Stimulated activated CD4-positive, alpha-beta T cell treated with anti-CD3 and anti-CD28 coated beads, Interleukin-15, amount 100 ng/mL, for 24 hours (primary cell): ENCODE measurements at regions not wholly inside any gene's neighbourhood (a gene's known extent, or its start where the extent isn't known, plus 50 kb on each side); places are given as distances from the start of the nearest gene placed in this dataset.
"Not testable (repeated sequence)": the region's sequence is repeated elsewhere in the genome, so short reads cannot be mapped to it uniquely, and the experiment has no call there.

Experiments
- DNase-seq: peaks from one replicate; pipeline ENCODE4 v3.0.0-alpha.2; 2020

GRCh38 chr6:3617681-3618311, 133.7 kb downstream of the PXDC1 start:
- DNase-seq: no peak

GRCh38 chr6:3617192-3617631, 134.3 kb downstream of the PXDC1 start:
- no peak for DNase-seq

DNA sequence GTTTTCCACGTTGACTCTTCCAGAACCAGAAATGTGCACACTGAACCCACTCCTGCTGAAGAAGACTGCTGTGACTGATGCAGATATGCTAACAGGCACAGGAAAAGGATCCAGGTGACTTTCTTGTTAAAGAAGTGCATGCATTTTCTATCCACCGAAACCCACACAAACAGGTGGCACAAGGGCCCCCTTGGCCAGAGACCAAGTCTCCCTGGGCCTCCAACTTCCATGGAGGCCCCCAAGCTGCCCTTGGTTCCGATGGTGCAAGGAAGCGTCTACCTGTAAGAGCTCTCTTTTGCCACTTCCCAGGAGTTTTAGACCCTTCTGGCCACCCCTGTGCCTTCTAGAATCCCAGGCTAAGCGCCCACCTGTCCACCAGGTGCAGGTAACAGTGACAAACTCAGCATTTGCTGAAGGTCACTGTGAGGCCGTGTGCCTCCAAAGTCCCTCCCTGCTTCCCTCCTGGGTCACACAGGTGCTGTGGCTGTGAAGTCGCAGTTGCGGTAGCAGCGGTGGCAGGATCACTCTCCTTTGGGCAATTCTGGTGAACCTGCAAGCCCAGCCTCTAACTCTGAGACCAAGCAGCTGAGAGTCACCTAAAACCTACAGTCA, 134.8 kb downstream of the PXDC1 start:
- no peak for DNase-seq

- no peak for DNase-seq
Observed at GRCh38 chr6:3615391-3616380, 135.8 kb downstream of the PXDC1 start.

GRCh38 chr6:3614918-3615317, 136.6 kb downstream of the PXDC1 start:
- no peak for DNase-seq

DNA sequence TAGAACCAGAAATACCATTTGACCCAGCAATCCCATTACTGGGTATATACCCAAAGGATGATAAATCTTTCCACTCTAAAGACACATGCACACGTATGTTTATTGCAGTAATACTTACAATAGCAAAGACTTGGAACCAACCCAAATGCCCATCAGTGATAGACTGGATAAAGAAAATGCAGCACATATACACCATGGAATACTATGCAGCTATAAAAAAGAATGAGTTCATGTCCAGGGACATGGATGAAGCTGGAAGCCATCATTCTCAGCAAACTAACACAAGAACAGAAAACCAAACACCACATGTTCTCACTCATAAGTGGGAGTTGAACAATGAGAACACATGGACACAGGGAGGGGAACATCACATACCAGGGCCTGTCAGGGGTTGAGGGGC, 137.9 kb downstream of the PXDC1 start:
- not testable (repeated sequence) for DNase-seq

- no peak for DNase-seq
Observed at GRCh38 chr6:3612341-3613041, 139.0 kb downstream of the PXDC1 start.

GRCh38 chr6:3610921-3611320, 140.6 kb downstream of the PXDC1 start:
- DNase-seq: no peak

DNA sequence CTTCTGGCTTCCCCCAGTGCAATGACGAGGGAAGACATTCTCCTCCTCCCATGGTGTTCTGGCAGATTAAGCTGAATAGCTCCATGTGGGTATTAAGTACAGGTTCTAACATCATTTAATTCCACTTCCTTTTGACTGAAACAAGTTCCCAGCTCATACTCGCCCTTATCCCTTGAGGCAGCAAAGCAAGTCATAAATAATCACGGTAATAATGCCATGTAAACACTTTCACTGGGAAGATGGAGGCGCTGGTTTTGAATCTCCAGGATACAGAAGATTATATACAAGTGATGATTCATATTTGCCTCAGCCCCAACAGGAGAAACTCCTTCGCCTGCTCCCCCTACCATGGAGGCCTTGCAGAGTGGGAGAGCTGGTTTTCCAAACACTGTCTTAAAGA, 141.3 kb downstream of the PXDC1 start:
- DNase-seq: no peak

- no peak for DNase-seq
Observed at GRCh38 chr6:3609388-3609787, 142.1 kb downstream of the PXDC1 start.

- no peak for DNase-seq
Observed at GRCh38 chr6:3608159-3608558, 143.4 kb downstream of the PXDC1 start.

- DNase-seq: no peak
Observed at GRCh38 chr6:3607599-3607998, 143.9 kb downstream of the PXDC1 start.

GRCh38 chr6:3607171-3607570, 144.3 kb downstream of the PXDC1 start:
- DNase-seq: no peak

- DNase-seq: no peak
Observed at GRCh38 chr6:3603340-3604130, 146.7 kb upstream of the SLC22A23 start.

- DNase-seq: no peak
Observed at GRCh38 chr6:3601570-3601969, 144.7 kb upstream of the SLC22A23 start.

DNA sequence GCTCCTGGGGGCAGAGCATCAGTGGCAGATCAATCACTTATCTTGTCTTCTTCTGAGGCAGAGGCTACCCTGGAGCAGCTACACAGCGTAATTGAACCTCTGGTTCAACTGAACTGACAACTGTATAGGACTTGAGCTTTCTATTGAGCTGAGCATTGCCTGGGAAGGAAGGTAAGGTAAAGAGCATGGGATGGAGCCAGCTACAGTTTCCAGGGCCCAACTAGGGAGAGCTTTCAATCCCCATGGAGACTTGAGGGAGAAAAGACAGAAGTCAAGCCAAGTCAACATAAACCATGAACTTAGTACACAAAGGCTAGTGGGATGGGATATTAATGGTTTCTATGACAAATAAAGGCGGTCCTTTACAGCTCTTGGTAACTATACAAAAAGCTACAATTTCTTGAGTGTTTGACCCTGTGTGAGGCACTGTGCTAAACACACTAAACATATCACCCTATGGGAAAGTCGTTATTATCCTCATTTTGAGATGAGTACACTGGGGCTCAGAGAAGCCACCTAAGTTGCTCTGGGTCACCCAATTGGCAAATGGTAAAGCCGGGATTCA, 140.7 kb upstream of the SLC22A23 start:
- DNase-seq: no peak

DNA sequence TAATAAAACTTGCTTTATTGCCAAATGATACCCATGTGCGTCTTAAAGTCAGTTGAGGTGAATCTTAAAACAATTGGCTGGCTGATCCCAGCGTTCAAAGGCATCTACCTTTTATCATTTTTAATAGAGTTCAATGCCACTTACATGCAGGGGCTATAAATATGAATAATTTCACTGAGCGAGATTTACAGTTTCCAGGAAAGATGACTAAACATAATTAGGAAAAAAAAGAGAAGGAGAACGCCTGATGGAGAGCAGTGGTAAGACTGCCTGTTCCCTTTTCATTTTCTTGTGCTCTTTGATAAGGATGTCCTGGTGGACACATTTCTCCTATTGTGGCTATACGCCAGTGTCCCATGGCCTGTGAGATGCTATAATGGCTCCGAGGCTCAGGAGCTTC, 139.9 kb upstream of the SLC22A23 start:
- DNase-seq: no peak

- no peak for DNase-seq
Observed at GRCh38 chr6:3594201-3594600, 137.4 kb upstream of the SLC22A23 start.

- DNase-seq: no peak
Observed at GRCh38 chr6:3593161-3593560, 136.3 kb upstream of the SLC22A23 start.

GRCh38 chr6:3592371-3592941, 135.6 kb upstream of the SLC22A23 start:
- DNase-seq: no peak

- DNase-seq: no peak
Observed at GRCh38 chr6:3591970-3592369, 135.1 kb upstream of the SLC22A23 start.

DNA sequence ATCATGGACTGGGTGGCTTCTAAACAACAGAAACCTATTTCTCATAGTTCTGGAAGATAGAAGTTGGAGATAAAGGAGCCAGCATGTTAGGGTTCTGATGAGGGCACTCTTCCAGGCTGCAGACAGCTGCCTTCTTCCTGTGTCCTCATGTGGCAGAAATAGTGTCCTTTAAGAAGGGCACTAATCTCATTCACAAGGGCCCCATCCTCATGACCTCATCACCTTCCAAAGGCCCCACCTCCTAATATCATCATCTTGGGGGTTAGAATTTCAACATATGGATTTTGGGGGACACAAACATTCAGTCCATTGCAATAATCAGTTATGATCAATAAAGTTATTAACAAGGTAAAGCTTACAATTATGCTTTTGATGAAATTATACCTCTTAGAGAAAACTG, 130.8 kb upstream of the SLC22A23 start:
- no peak for DNase-seq
